Liver (tissue), 8 donors: ENCODE measurements at regions not wholly inside any gene's neighbourhood (a gene's known extent, or its start where the extent isn't known, plus 50 kb on each side); places are given as distances from the start of the nearest gene placed in this dataset.

Experiments
- DNase-seq: peaks from one replicate; pipeline ENCODE4 v3.0.0-alpha.2; 2017; ENCODE audit warnings: low spot score
- H3K27ac ChIP-seq, 2 donors: one replicate each; pipeline ENCODE4 v1.7.0; 2013; ENCODE audit warnings: inconsistent platforms in 2 of 2, low read length in 2 of 2, control low read depth in 1 of 2, low read depth in 1 of 2, mild to moderate bottlenecking in 1 of 2
- H3K27me3 ChIP-seq, 4 donors: one replicate each; pipeline versions ENCODE4 v1.6.1 to v1.7.0; 2013; ENCODE audit warnings: low read length in 3 of 4, inconsistent platforms in 1 of 4, mild to moderate bottlenecking in 1 of 4, moderate library complexity in 1 of 4; ENCODE audit not compliant: control insufficient read depth in 4 of 4, insufficient read depth in 4 of 4
- H3K36me3 ChIP-seq, 4 donors: one replicate each; pipeline versions ENCODE4 v1.6.1 to v1.7.0; 2013; ENCODE audit warnings: low read length in 3 of 4, mild to moderate bottlenecking in 3 of 4, low read depth in 1 of 4, moderate library complexity in 1 of 4; ENCODE audit not compliant: control insufficient read depth in 4 of 4, insufficient read depth in 3 of 4
- H3K4me1 ChIP-seq, 4 donors: one replicate each; pipeline versions ENCODE4 v1.6.1 to v1.7.0; 2013; ENCODE audit warnings: low read length in 3 of 4, mild to moderate bottlenecking in 3 of 4, moderate library complexity in 1 of 4; ENCODE audit not compliant: control insufficient read depth in 4 of 4, insufficient read depth in 4 of 4
- H3K4me3 ChIP-seq, 3 donors: one replicate each; pipeline versions ENCODE4 v1.6.1 to v1.7.0; 2013; ENCODE audit warnings: low read length in 3 of 3, control low read depth in 1 of 3, low read depth in 1 of 3, mild to moderate bottlenecking in 1 of 3
- H3K9ac ChIP-seq, 2 donors: one replicate each; pipeline ENCODE4 v1.7.0; 2013; ENCODE audit warnings: low read length in 2 of 2, mild to moderate bottlenecking in 2 of 2, moderate library complexity in 2 of 2, control low read depth in 1 of 2, low read depth in 1 of 2
- H3K9me3 ChIP-seq, 4 donors: one replicate each; pipeline versions ENCODE4 v1.6.1 to v1.7.0; 2013; ENCODE audit warnings: low read length in 3 of 4; ENCODE audit not compliant: control insufficient read depth in 4 of 4
- EGR1 ChIP-seq, 2 donors: IDR thresholded peaks; 2 replicates each; pipeline ENCODE4 v1.6.1; 2016 to 2018; ENCODE audit warnings: antibody characterized with exemption in 2 of 2, low read depth in 2 of 2
- FOXA1 ChIP-seq: IDR thresholded peaks from 2 replicates; pipeline ENCODE4 v1.6.1; 2016; ENCODE audit warnings: antibody characterized with exemption
- FOXA2 ChIP-seq: IDR thresholded peaks from 2 replicates; pipeline ENCODE4 v1.6.1; 2016; ENCODE audit warnings: antibody characterized with exemption
- GABPA ChIP-seq, 2 donors: IDR thresholded peaks in 1 of 2; conservative IDR thresholded peaks in 1 of 2; 2 replicates each; pipeline ENCODE4 v1.6.1; 2016; ENCODE audit warnings: antibody characterized with exemption in 2 of 2, mild to moderate bottlenecking in 1 of 2, moderate library complexity in 1 of 2
- JUND ChIP-seq, 2 donors: IDR thresholded peaks; 2 replicates each; pipeline ENCODE4 v1.6.1; 2016; ENCODE audit warnings: antibody characterized with exemption in 2 of 2
- NR2F2 ChIP-seq: IDR thresholded peaks from 2 replicates; pipeline ENCODE4 v1.6.1; 2016; ENCODE audit warnings: antibody characterized with exemption
- RXRA ChIP-seq, 2 donors: IDR thresholded peaks; 2 replicates each; pipeline ENCODE4 v1.6.1; 2017 to 2018; ENCODE audit warnings: antibody characterized with exemption in 2 of 2, mild to moderate bottlenecking in 1 of 2
- SP1 ChIP-seq: IDR thresholded peaks from 2 replicates; pipeline ENCODE4 v1.6.1; 2018; ENCODE audit warnings: antibody characterized with exemption, mild to moderate bottlenecking
- TAF1 ChIP-seq: conservative IDR thresholded peaks from 2 replicates; pipeline ENCODE4 v1.6.1; 2016; ENCODE audit warnings: antibody characterized with exemption, mild to moderate bottlenecking
- YY1 ChIP-seq: IDR thresholded peaks from 2 replicates; pipeline ENCODE4 v1.6.1; 2016; ENCODE audit warnings: antibody characterized with exemption, mild to moderate bottlenecking
- WGBS: extraction: QIAGEN DNeasy Blood & Tissue Kit; methylation state at CpG from one replicate; pipeline ENCODE4 v1.1.7; 2013; 5-methylcytosine and 5-hydroxymethylcytosine counted together
- TF ChIP-seq, protein P1 (sequence below): IDR thresholded peaks from 2 replicates; pipeline ENCODE4 v1.6.1; 2016; ENCODE audit warnings: antibody characterized with exemption
- TF ChIP-seq, protein P2 (sequence below): IDR thresholded peaks from 2 replicates; pipeline ENCODE4 v1.6.1; 2016; ENCODE audit warnings: antibody characterized with exemption
- TF ChIP-seq, protein P3 (sequence below): fragments of 150-350 bp; IDR thresholded peaks from 2 replicates; pipeline ENCODE4 v1.5.1; 2017; ENCODE audit warnings: improper control_type of control experiment, low read depth, low read length; ENCODE audit not compliant: missing input control
- TF ChIP-seq, protein P4 (sequence below): IDR thresholded peaks from 2 replicates; pipeline ENCODE4 v1.6.1; 2016; ENCODE audit warnings: antibody characterized with exemption, mild to moderate bottlenecking
- TF ChIP-seq, protein P5 (sequence below): IDR thresholded peaks from 2 replicates; pipeline ENCODE4 v1.6.1; 2016; ENCODE audit warnings: antibody characterized with exemption
- donor health status: healthy.
- donor health status: healthy.
- donor health status: healthy.
- donor health status: healthy.
- donor health status: healthy.

DNA sequence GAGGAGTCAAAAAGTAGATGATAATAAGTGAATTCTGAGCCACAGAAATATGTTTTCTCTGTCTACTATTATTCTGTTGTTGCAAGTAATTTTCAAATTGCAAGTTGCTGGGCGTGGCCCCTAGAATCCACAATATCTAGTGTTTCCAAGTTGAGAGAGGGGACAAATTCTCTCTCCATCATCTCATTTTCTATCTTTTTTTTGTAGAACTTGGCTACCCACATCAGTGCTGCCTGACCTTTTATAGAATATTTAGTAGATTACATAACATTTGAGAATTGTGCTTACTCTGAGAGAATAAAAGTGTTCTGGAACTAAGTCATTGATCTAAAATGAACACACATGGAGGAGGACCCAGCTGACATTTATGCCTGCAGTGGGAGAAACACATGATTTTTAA lies 110.9 kb upstream of the CSNK1A1L start (continued):
- TF ChIP-seq, protein P1, sequence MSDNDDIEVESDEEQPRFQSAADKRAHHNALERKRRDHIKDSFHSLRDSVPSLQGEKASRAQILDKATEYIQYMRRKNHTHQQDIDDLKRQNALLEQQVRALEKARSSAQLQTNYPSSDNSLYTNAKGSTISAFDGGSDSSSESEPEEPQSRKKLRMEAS, result no peak
- TF ChIP-seq SP1, result no peak

DNA sequence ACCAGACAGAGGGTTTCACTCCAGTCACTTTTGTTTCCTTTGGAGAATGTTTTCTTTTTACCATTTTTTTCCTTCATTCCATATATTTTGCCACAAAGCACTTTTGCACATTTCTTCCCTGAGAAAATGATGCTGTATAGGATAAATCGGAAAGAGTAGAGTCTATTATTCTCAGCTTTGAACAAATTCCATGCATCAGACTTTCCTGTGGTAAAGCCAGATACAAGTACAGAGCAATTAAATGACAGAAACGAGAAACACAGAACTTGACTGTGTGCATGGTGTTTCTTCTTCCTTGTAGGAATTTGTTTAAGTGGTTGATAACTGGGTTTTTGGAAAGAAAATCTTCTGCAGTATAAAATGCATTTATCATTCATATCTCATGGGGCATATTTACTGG lies 107.4 kb upstream of the CSNK1A1L start:
- H3K27ac ChIP-seq, result no peak overlapping the region
- TF ChIP-seq, protein P2, sequence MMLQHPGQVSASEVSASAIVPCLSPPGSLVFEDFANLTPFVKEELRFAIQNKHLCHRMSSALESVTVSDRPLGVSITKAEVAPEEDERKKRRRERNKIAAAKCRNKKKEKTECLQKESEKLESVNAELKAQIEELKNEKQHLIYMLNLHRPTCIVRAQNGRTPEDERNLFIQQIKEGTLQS, result no peak
- TF ChIP-seq SP1 (no peak), GABPA (IDR thresholded peaks at IDR 0.05 in 1 of 2, conservative IDR thresholded peaks at IDR 0.05 in 1 of 2) (no peak), EGR1 (IDR thresholded peaks at IDR 0.05; ENCODE audit: low read depth in 2 of 2) (no peak)
- TF ChIP-seq, protein P3, sequence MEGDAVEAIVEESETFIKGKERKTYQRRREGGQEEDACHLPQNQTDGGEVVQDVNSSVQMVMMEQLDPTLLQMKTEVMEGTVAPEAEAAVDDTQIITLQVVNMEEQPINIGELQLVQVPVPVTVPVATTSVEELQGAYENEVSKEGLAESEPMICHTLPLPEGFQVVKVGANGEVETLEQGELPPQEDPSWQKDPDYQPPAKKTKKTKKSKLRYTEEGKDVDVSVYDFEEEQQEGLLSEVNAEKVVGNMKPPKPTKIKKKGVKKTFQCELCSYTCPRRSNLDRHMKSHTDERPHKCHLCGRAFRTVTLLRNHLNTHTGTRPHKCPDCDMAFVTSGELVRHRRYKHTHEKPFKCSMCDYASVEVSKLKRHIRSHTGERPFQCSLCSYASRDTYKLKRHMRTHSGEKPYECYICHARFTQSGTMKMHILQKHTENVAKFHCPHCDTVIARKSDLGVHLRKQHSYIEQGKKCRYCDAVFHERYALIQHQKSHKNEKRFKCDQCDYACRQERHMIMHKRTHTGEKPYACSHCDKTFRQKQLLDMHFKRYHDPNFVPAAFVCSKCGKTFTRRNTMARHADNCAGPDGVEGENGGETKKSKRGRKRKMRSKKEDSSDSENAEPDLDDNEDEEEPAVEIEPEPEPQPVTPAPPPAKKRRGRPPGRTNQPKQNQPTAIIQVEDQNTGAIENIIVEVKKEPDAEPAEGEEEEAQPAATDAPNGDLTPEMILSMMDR, result no peak
- TF ChIP-seq, protein P4, sequence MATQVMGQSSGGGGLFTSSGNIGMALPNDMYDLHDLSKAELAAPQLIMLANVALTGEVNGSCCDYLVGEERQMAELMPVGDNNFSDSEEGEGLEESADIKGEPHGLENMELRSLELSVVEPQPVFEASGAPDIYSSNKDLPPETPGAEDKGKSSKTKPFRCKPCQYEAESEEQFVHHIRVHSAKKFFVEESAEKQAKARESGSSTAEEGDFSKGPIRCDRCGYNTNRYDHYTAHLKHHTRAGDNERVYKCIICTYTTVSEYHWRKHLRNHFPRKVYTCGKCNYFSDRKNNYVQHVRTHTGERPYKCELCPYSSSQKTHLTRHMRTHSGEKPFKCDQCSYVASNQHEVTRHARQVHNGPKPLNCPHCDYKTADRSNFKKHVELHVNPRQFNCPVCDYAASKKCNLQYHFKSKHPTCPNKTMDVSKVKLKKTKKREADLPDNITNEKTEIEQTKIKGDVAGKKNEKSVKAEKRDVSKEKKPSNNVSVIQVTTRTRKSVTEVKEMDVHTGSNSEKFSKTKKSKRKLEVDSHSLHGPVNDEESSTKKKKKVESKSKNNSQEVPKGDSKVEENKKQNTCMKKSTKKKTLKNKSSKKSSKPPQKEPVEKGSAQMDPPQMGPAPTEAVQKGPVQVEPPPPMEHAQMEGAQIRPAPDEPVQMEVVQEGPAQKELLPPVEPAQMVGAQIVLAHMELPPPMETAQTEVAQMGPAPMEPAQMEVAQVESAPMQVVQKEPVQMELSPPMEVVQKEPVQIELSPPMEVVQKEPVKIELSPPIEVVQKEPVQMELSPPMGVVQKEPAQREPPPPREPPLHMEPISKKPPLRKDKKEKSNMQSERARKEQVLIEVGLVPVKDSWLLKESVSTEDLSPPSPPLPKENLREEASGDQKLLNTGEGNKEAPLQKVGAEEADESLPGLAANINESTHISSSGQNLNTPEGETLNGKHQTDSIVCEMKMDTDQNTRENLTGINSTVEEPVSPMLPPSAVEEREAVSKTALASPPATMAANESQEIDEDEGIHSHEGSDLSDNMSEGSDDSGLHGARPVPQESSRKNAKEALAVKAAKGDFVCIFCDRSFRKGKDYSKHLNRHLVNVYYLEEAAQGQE, result no peak
- H3K36me3 ChIP-seq, result no peaks in the 10 kb centered on the region
- H3K4me1 ChIP-seq, result no peaks in the 10 kb centered on the region
- H3K27me3 ChIP-seq, result peaks cover 0 to 3% (median under 1%) of the 10 kb centered on the region in 4 donors
- H3K9me3 ChIP-seq, result no peaks in the 10 kb centered on the region
- no peak overlapping the region for H3K4me3 ChIP-seq
- H3K9ac ChIP-seq, result no peak overlapping the region
- 64% methylated on average over 2 of the region's 2 CpGs for WGBS
- no peak for DNase-seq

DNA sequence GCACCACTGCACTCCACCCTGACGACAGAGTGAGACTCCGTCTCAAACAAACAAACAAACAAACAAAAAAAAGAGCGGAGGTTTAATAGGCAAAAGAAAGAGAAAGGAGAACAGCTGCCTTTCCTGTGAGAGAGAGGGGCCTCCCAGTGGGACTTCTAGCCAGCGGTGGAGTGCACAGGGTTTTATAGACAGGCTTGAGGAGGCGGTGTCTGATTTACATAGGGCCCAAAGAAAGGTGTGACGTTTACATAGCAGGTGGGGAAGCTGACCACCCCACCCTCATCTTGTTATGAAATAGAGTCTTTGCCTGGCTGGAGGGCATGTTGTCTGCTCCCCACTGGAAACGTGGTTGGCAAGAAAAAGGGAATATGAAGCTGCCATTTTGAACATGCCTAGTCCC lies 106.0 kb upstream of the CSNK1A1L start:
- TF ChIP-seq FOXA2 (no peak), NR2F2 (no peak), RXRA (IDR thresholded peaks at IDR 0.05) (no peak), TAF1 (no peak), EGR1 (IDR thresholded peaks at IDR 0.05; ENCODE audit: low read depth in 2 of 2) (no peak), JUND (IDR thresholded peaks at IDR 0.05) (no peak), SP1 (no peak), YY1 (no peak), FOXA1 (no peak)
- TF ChIP-seq, protein P3, result no peak
- TF ChIP-seq, protein P5, sequence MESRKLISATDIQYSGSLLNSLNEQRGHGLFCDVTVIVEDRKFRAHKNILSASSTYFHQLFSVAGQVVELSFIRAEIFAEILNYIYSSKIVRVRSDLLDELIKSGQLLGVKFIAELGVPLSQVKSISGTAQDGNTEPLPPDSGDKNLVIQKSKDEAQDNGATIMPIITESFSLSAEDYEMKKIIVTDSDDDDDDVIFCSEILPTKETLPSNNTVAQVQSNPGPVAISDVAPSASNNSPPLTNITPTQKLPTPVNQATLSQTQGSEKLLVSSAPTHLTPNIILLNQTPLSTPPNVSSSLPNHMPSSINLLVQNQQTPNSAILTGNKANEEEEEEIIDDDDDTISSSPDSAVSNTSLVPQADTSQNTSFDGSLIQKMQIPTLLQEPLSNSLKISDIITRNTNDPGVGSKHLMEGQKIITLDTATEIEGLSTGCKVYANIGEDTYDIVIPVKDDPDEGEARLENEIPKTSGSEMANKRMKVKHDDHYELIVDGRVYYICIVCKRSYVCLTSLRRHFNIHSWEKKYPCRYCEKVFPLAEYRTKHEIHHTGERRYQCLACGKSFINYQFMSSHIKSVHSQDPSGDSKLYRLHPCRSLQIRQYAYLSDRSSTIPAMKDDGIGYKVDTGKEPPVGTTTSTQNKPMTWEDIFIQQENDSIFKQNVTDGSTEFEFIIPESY, result no peak
- TF ChIP-seq, protein P1, result no peak
- TF ChIP-seq, protein P2, result no peak
- DNase-seq, result no peak
- no peaks in the 10 kb centered on the region for H3K4me1 ChIP-seq
- no peak overlapping the region for H3K27ac ChIP-seq
- no peaks in the 10 kb centered on the region for H3K9me3 ChIP-seq
- WGBS, result 65% methylated on average over 7 of the region's 7 CpGs
- no peak overlapping the region for H3K4me3 ChIP-seq
- no peaks in the 10 kb centered on the region for H3K36me3 ChIP-seq
- H3K9ac ChIP-seq, result no peak overlapping the region
- peaks cover 0 to 3% (median under 1%) of the 10 kb centered on the region in 4 donors for H3K27me3 ChIP-seq
